Testis (tissue), 2 donors: ENCODE measurements at regions not wholly inside any gene's neighbourhood (a gene's known extent, or its start where the extent isn't known, plus 50 kb on each side); places are given as distances from the start of the nearest gene placed in this dataset.

Source experiments
- DNase-seq: peaks from one replicate; pipeline ENCODE4 v3.0.0-alpha.2; 2019
- H3K27ac ChIP-seq, 2 donors: fragments of 200-600 bp; sonication (generic); one replicate each; pipeline ENCODE4 v1.5.1; 2019
- H3K27me3 ChIP-seq: fragments of 200-600 bp; sonication (generic); one replicate; pipeline ENCODE4 v1.5.1; 2019
- H3K36me3 ChIP-seq: fragments of 200-600 bp; sonication (generic); one replicate; pipeline ENCODE4 v1.5.1; 2017; ENCODE audit warnings: low read depth; ENCODE audit errors: missing control alignments
- H3K4me1 ChIP-seq: fragments of 200-600 bp; sonication (generic); one replicate; pipeline ENCODE4 v1.5.1; 2019
- H3K4me3 ChIP-seq, 2 donors: fragments of 200-600 bp; sonication (generic); one replicate each; pipeline ENCODE4 v1.5.1; 2017 to 2019
- H3K9me3 ChIP-seq: fragments of 200-600 bp; sonication (generic); one replicate; pipeline ENCODE4 v1.5.1; 2017
- CTCF ChIP-seq, 3 experiments: fragments of 450-650 bp in 2 of 3; fragments of 200-600 bp in 1 of 3; sonication (generic) in 1 of 3; IDR thresholded peaks; one replicate each; pipeline ENCODE4 v1.5.1; 2016 to 2019; ENCODE audit warnings: antibody characterized with exemption in 3 of 3, mild to moderate bottlenecking in 2 of 3, moderate library complexity in 1 of 3
- POLR2A ChIP-seq: fragments of 450-650 bp; IDR thresholded peaks from one replicate; pipeline ENCODE4 v1.6.1; 2017; ENCODE audit warnings: antibody characterized with exemption, mild to moderate bottlenecking, moderate library complexity
- WGBS, 2 donors: methylation state at CpG; one replicate each; pipeline ENCODE4 v1.1.5; 2018; 5-methylcytosine and 5-hydroxymethylcytosine counted together
- intact Hi-C: fragments of 100-400 bp; cut with DNase I; formaldehyde crosslinking; loops from one replicate; pipeline ENCODE4 v1.15.1; 2023; ENCODE audit warnings: low total_unique reads

- Histone ChIP-seq H3K9me3 (no peaks in the 10 kb centered on the region), H3K27me3 (no peaks in the 10 kb centered on the region), H3K36me3 (no peaks in the 10 kb centered on the region), H3K4me1 (no peaks in the 10 kb centered on the region), H3K4me3 (no peak overlapping the region), H3K27ac (no peak overlapping the region)
- DNase-seq = no peak
- intact Hi-C loops = no loop called here
- WGBS, 2 donors = 71 to 77% methylated on average over 12 of the region's 12 CpGs
- no peak for TF ChIP-seq POLR2A
- TF ChIP-seq CTCF (IDR thresholded peaks at IDR 0.05) = no peak
Measured at GRCh38 chr5:3889412-3890142, 293.9 kb downstream of the IRX1 start.

GRCh38 chr5:3891113-3891512 lies 295.5 kb downstream of the IRX1 start:
- intact Hi-C loops = no loop called here
- no peak overlapping the region for H3K4me3 ChIP-seq
- DNase-seq = no peak

GRCh38 chr5:3893527-3893926 lies 297.9 kb downstream of the IRX1 start:
- intact Hi-C loops = no loop called here
- Histone ChIP-seq H3K27me3 (no peaks in the 10 kb centered on the region), H3K4me1 (no peaks in the 10 kb centered on the region), H3K36me3 (no peaks in the 10 kb centered on the region), H3K27ac (no peak overlapping the region), H3K4me3 (no peak overlapping the region), H3K9me3 (no peaks in the 10 kb centered on the region)
- no peak for TF ChIP-seq POLR2A
- no peak for TF ChIP-seq CTCF (IDR thresholded peaks at IDR 0.05)
- DNase-seq = no peak

More at GRCh38 chr5:3891113-3891512, 295.5 kb downstream of the IRX1 start:
- Histone ChIP-seq H3K9me3 (no peaks in the 10 kb centered on the region), H3K36me3 (no peaks in the 10 kb centered on the region), H3K27ac (no peak overlapping the region), H3K27me3 (no peaks in the 10 kb centered on the region), H3K4me1 (no peaks in the 10 kb centered on the region)
- TF ChIP-seq CTCF (IDR thresholded peaks at IDR 0.05) = no peak
- no peak for TF ChIP-seq POLR2A
- WGBS, 2 donors = 56 to 67% methylated on average over 3 of the region's 3 CpGs

- 82 to 100% methylated on average over 1 of the region's 1 CpG for WGBS, 2 donors
- Histone ChIP-seq H3K9me3 (no peaks in the 10 kb centered on the region), H3K4me1 (no peaks in the 10 kb centered on the region), H3K27ac (no peak overlapping the region), H3K4me3 (no peak overlapping the region), H3K27me3 (no peaks in the 10 kb centered on the region), H3K36me3 (no peaks in the 10 kb centered on the region)
- TF ChIP-seq CTCF (IDR thresholded peaks at IDR 0.05) = no peak
- TF ChIP-seq POLR2A = no peak
- intact Hi-C loops = no loop called here
- DNase-seq = no peak
Measured at GRCh38 chr5:3893975-3894374, 298.3 kb downstream of the IRX1 start.

- H3K27ac ChIP-seq = no peak overlapping the region
- intact Hi-C loops = no loop called here
- no peak overlapping the region for H3K4me3 ChIP-seq
- WGBS, 2 donors = 85 to 90% methylated on average over 5 of the region's 5 CpGs
- no peak for DNase-seq
- H3K4me1 ChIP-seq = no peaks in the 10 kb centered on the region
- no peak for TF ChIP-seq POLR2A
- no peak for TF ChIP-seq CTCF (IDR thresholded peaks at IDR 0.05)
- H3K27me3 ChIP-seq = no peaks in the 10 kb centered on the region
- no peaks in the 10 kb centered on the region for H3K36me3 ChIP-seq
- H3K9me3 ChIP-seq = no peaks in the 10 kb centered on the region
Measured at GRCh38 chr5:3896098-3896497, 300.5 kb downstream of the IRX1 start.
